H9 (cell line): ENCODE measurements at regions not wholly inside any gene's neighbourhood (a gene's known extent, or its start where the extent isn't known, plus 50 kb on each side); places are given as distances from the start of the nearest gene placed in this dataset.
A peak's percentile ranks its signal among the peaks of the same experiment; 100 is the strongest.

ENCODE experiments used
- DNase-seq: peaks from one replicate; pipeline ENCODE4 v3.0.0-alpha.2; 2017
- H2AFZ ChIP-seq: one replicate; pipeline ENCODE4 v1.6.1; 2013; ENCODE audit warnings: mild to moderate bottlenecking, low read length, control low read depth, moderate library complexity
- H2AK5ac ChIP-seq: 2 replicates; pipeline ENCODE4 v1.6.1; 2013; ENCODE audit warnings: low read length, control low read depth, mixed read lengths; ENCODE audit not compliant: insufficient read length
- H2BK120ac ChIP-seq: one replicate; pipeline ENCODE4 v1.6.1; 2013; ENCODE audit warnings: low read depth, mild to moderate bottlenecking, low read length, control low read depth, inconsistent platforms; ENCODE audit not compliant: poor library complexity, severe bottlenecking
- H2BK12ac ChIP-seq: 2 replicates; pipeline ENCODE4 v1.6.1; 2013; ENCODE audit warnings: low read length, control low read depth, mixed read lengths, low read depth; ENCODE audit not compliant: insufficient read length
- H2BK15ac ChIP-seq: 2 replicates; pipeline ENCODE4 v1.6.1; 2013; ENCODE audit warnings: low read depth, low read length, control low read depth
- H2BK20ac ChIP-seq: one replicate; pipeline ENCODE4 v1.6.1; 2013; ENCODE audit warnings: low read depth, mild to moderate bottlenecking, low read length, control low read depth, inconsistent platforms; ENCODE audit not compliant: poor library complexity, severe bottlenecking
- H2BK5ac ChIP-seq: 2 replicates; pipeline ENCODE4 v1.6.1; 2013; ENCODE audit warnings: low read length, control low read depth, mixed read lengths; ENCODE audit not compliant: insufficient read length
- H3K14ac ChIP-seq: 2 replicates; pipeline ENCODE4 v1.6.1; 2013; ENCODE audit warnings: low read length, control low read depth; ENCODE audit not compliant: insufficient read depth
- H3K18ac ChIP-seq: 2 replicates; pipeline ENCODE4 v1.6.1; 2013; ENCODE audit warnings: low read depth, mild to moderate bottlenecking, mixed read lengths, low read length, control low read depth; ENCODE audit not compliant: insufficient read length
- H3K23ac ChIP-seq: 2 replicates; pipeline ENCODE4 v1.6.1; 2013; ENCODE audit warnings: low read length, control low read depth, mixed read lengths, low read depth; ENCODE audit not compliant: insufficient read length
- H3K23me2 ChIP-seq: 2 replicates; pipeline ENCODE4 v1.6.1; 2013; ENCODE audit warnings: low read depth, mild to moderate bottlenecking, mixed read lengths, low read length, control low read depth; ENCODE audit not compliant: insufficient read length, poor library complexity, severe bottlenecking
- H3K27ac ChIP-seq: 2 replicates; pipeline ENCODE4 v1.5.1; 2013; ENCODE audit warnings: low read length, control low read depth, mixed read lengths, low read depth; ENCODE audit not compliant: insufficient read length
- H3K27me3 ChIP-seq: 2 replicates; pipeline ENCODE4 v1.6.1; 2013; ENCODE audit warnings: low read length, control low read depth, inconsistent platforms; ENCODE audit not compliant: insufficient read depth
- H3K4ac ChIP-seq: 2 replicates; pipeline ENCODE4 v1.6.1; 2013; ENCODE audit warnings: low read depth, mild to moderate bottlenecking, control low read depth, inconsistent platforms, low read length, moderate library complexity
- H3K4me1 ChIP-seq: 2 replicates; pipeline ENCODE4 v1.6.1; 2013; ENCODE audit warnings: low read length, control low read depth, inconsistent platforms; ENCODE audit not compliant: insufficient read depth
- H3K4me2 ChIP-seq: 2 replicates; pipeline ENCODE4 v1.6.1; 2013; ENCODE audit warnings: low read length, control low read depth, mixed read lengths; ENCODE audit not compliant: insufficient read length, insufficient read depth
- H3K56ac ChIP-seq: 2 replicates; pipeline ENCODE4 v1.6.1; 2013; ENCODE audit warnings: low read depth, mild to moderate bottlenecking, mixed read lengths, low read length, control low read depth; ENCODE audit not compliant: insufficient read length
- H3K79me1 ChIP-seq: 2 replicates; pipeline ENCODE4 v1.6.1; 2013; ENCODE audit warnings: low read depth, mild to moderate bottlenecking, moderate library complexity, low read length, control low read depth, inconsistent platforms; ENCODE audit not compliant: insufficient read depth, poor library complexity, severe bottlenecking
- H3K79me2 ChIP-seq: 2 replicates; pipeline ENCODE4 v1.6.1; 2013; ENCODE audit warnings: low read length, control low read depth, inconsistent platforms; ENCODE audit not compliant: insufficient read depth
- H3K9ac ChIP-seq: 2 replicates; pipeline ENCODE4 v1.6.1; 2013; ENCODE audit warnings: low read length, control low read depth, mixed read lengths; ENCODE audit not compliant: insufficient read length; ENCODE audit errors: extremely low read depth
- H3K9me3 ChIP-seq: one replicate; pipeline ENCODE4 v1.6.1; 2013; ENCODE audit warnings: low read depth, low read length, inconsistent platforms; ENCODE audit not compliant: control insufficient read depth
- H3T11ph ChIP-seq: one replicate; pipeline ENCODE4 v1.6.1; 2013; ENCODE audit warnings: mild to moderate bottlenecking, low read length, control low read depth, inconsistent platforms
- H4K20me1 ChIP-seq: one replicate; pipeline ENCODE4 v1.6.1; 2013; ENCODE audit not compliant: control insufficient read depth, insufficient read length, insufficient read depth
- H4K5ac ChIP-seq: 2 replicates; pipeline ENCODE4 v1.6.1; 2013; ENCODE audit warnings: low read depth, mild to moderate bottlenecking, mixed read lengths, low read length, control low read depth; ENCODE audit not compliant: insufficient read length
- H4K8ac ChIP-seq: replicated peaks from 2 replicates; pipeline ENCODE4 v1.6.1; 2013; ENCODE audit warnings: low read length, control low read depth, mixed read lengths, low read depth; ENCODE audit not compliant: insufficient read length
- H4K91ac ChIP-seq: 2 replicates; pipeline ENCODE4 v1.6.1; 2013; ENCODE audit warnings: low read depth, mild to moderate bottlenecking, moderate library complexity, mixed read lengths, low read length, control low read depth; ENCODE audit not compliant: insufficient read length
- H3K27ac Mint-ChIP-seq, 3 experiments: 2 replicates in 2 of 3; 3 replicates in 1 of 3; pipeline ENCODE4 v1.8.0; 2020 to 2021; ENCODE audit warnings: mixed read lengths in 3 of 3, mild to moderate bottlenecking in 1 of 3, moderate library complexity in 1 of 3
- H3K27me3 Mint-ChIP-seq: 2 replicates; pipeline ENCODE4 v1.8.0; 2021; ENCODE audit warnings: low read depth, mild to moderate bottlenecking, moderate library complexity, mixed read lengths
- H3K36me3 Mint-ChIP-seq, 3 experiments: 2 replicates in 2 of 3; 3 replicates in 1 of 3; pipeline ENCODE4 v1.8.0; 2020 to 2021; ENCODE audit warnings: low read depth in 3 of 3, mixed read lengths in 3 of 3; ENCODE audit not compliant: insufficient read depth in 1 of 3
- H3K4me1 Mint-ChIP-seq, 2 experiments: 2 replicates each; pipeline ENCODE4 v1.8.0; 2020; ENCODE audit warnings: mixed read lengths in 2 of 2
- H3K4me3 Mint-ChIP-seq, 2 experiments: 2 replicates in 1 of 2; 3 replicates in 1 of 2; pipeline ENCODE4 v1.8.0; 2020 to 2021; ENCODE audit warnings: mild to moderate bottlenecking in 2 of 2, mixed read lengths in 2 of 2, moderate library complexity in 1 of 2
- H3K9me3 Mint-ChIP-seq, 2 experiments: 2 replicates in 1 of 2; 3 replicates in 1 of 2; pipeline ENCODE4 v1.8.0; 2020; ENCODE audit warnings: mild to moderate bottlenecking in 2 of 2, mixed read lengths in 2 of 2, moderate library complexity in 1 of 2
- CTCF ChIP-seq: fragments of 200-600 bp; sonication (generic); conservative IDR thresholded peaks from 3 replicates; pipeline ENCODE4 v1.8.0; 2021; ENCODE audit warnings: antibody characterized with exemption, mild to moderate bottlenecking
- WGBS: extraction: QIAGEN DNeasy Blood & Tissue Kit; methylation state at CpG from one replicate; pipeline ENCODE4 v1.1.7; 2013; ENCODE audit warnings: missing lambda C conversion rate, low lambda C conversion rate, mixed read lengths; ENCODE audit not compliant: insufficient read length; ENCODE audit errors: extremely low coverage; 5-methylcytosine and 5-hydroxymethylcytosine counted together

GRCh38 chr4:123755655-123756054, 359.1 kb downstream of the SPRY1 start:
- H3K18ac ChIP-seq: no peak overlapping the region

More at GRCh38 chr4:123755655-123756054, 359.1 kb downstream of the SPRY1 start:
- Mint-ChIP-seq H3K4me1 (peaks cover 12% of the 10 kb centered on the region in 2 experiments), H3K27ac (peak overlapping the region in 1 of 3 experiments; percentile 44; a peak in 1 of 7 replicates), H3K36me3 (peaks cover 0 to 7% (median 0%) of the 10 kb centered on the region in 3 experiments; a peak in 2 of 7 replicates), H3K27me3 (no peaks in the 10 kb centered on the region), H3K9me3 (peaks cover 0 to 2% of the 10 kb centered on the region in 2 experiments; a peak in 1 of 5 replicates), H3K4me3 (no peak overlapping the region)
- Histone ChIP-seq H3K27ac (no peak overlapping the region), H2BK120ac (no peak overlapping the region), H3K56ac (no peak overlapping the region), H3K4ac (no peak overlapping the region), H2BK15ac (no peak overlapping the region), H3T11ph (no peak overlapping the region), H3K79me2 (no peaks in the 10 kb centered on the region), H4K5ac (no peak overlapping the region), H4K8ac (no peak overlapping the region), H2BK5ac (no peak overlapping the region), H3K4me1 (no peaks in the 10 kb centered on the region), H3K79me1 (no peaks in the 10 kb centered on the region), H2BK20ac (no peak overlapping the region), H3K14ac (no peak overlapping the region), H3K27me3 (no peaks in the 10 kb centered on the region), H4K91ac (no peak overlapping the region), H3K9me3 (no peaks in the 10 kb centered on the region), H3K4me2 (no peak overlapping the region), H3K9ac (no peak overlapping the region), H3K23ac (no peak overlapping the region), H4K20me1 (no peaks in the 10 kb centered on the region), H2AK5ac (no peak overlapping the region), H3K23me2 (no peaks in the 10 kb centered on the region), H2AFZ (no peak overlapping the region), H2BK12ac (no peak overlapping the region)
- no peak for TF ChIP-seq CTCF
- DNase-seq: no peak
- WGBS: no CpG with 5 or more reads among the region's 2 CpGs
